A673 (cell line): ENCODE measurements at regions not wholly inside any gene's neighbourhood (a gene's known extent, or its start where the extent isn't known, plus 50 kb on each side); places are given as distances from the start of the nearest gene placed in this dataset.

Source experiments
- EZH2 ChIP-seq: fragments of 200-600 bp; sonication (generic); IDR thresholded peaks from 2 replicates; pipeline ENCODE4 v1.6.1; 2017; ENCODE audit warnings: borderline replicate concordance, low read depth, mild to moderate bottlenecking, mixed read lengths, antibody characterized with exemption, low read length; ENCODE audit not compliant: poor library complexity, severe bottlenecking
- TF ChIP-seq, protein P1 (sequence below): fragments of 300-800, 200-600 bp; sonication (generic); conservative IDR thresholded peaks from 2 replicates; pipeline ENCODE4 v1.5.1; 2017; ENCODE audit warnings: low read depth, mild to moderate bottlenecking, antibody characterized with exemption, low read length, moderate library complexity, mixed read lengths

DNA sequence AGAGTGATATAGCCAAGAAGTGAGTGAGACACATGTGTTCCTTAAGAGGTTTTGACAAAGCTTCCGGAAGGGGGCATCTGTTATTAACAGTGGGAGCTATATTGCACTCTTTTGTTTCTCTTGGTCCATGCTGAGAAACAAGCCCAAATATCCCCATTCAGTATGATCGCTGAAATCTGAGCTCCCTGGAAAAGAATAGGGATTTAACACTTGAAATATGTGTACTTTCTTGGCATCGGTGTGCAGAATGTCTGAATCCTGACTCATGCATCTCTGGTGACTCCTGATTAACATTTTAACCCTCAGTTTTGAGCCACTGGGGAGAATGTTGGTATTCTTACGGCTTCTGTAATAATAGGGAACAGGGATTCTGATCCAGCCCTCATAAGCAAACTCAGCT is 448.1 kb downstream of the TSN start:
- TF ChIP-seq, protein P1, sequence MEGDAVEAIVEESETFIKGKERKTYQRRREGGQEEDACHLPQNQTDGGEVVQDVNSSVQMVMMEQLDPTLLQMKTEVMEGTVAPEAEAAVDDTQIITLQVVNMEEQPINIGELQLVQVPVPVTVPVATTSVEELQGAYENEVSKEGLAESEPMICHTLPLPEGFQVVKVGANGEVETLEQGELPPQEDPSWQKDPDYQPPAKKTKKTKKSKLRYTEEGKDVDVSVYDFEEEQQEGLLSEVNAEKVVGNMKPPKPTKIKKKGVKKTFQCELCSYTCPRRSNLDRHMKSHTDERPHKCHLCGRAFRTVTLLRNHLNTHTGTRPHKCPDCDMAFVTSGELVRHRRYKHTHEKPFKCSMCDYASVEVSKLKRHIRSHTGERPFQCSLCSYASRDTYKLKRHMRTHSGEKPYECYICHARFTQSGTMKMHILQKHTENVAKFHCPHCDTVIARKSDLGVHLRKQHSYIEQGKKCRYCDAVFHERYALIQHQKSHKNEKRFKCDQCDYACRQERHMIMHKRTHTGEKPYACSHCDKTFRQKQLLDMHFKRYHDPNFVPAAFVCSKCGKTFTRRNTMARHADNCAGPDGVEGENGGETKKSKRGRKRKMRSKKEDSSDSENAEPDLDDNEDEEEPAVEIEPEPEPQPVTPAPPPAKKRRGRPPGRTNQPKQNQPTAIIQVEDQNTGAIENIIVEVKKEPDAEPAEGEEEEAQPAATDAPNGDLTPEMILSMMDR = peak; percentile 59
- no peak for TF ChIP-seq EZH2
